Endothelial cell of umbilical vein (primary cell): ENCODE measurements at regions not wholly inside any gene's neighbourhood (a gene's known extent, or its start where the extent isn't known, plus 50 kb on each side); places are given as distances from the start of the nearest gene placed in this dataset.

Source experiments
- BruUV-seq: library from RNA; stranded (reverse); fragments of 400-500 nt; replicated peaks from 2 replicates; lab custom pipeline; 2021; lab: Mats Ljungman, UMichigan
- CTCF ChIA-PET: fragments of 300-600, 350-600 bp; sonication (Branson Sonifier 250); formaldehyde crosslinking; loops from one replicate; lab custom pipeline; 2021; ENCODE audit warnings: antibody characterized with exemption, inconsistent platforms; lab: Charles Lee
- POLR2A ChIA-PET: fragments of 300-600, 350-600 bp; sonication (Branson Sonifier 250); formaldehyde crosslinking; loops from one replicate; lab custom pipeline; 2021; ENCODE audit warnings: antibody characterized with exemption, inconsistent platforms; lab: Charles Lee
- DNase-seq: peaks from one replicate; pipeline ENCODE4 v3.0.0-alpha.2; 2011; ENCODE audit warnings: low read depth, low spot score
- FAIRE-seq: peaks from 2 replicates; lab custom pipeline; 2011; peaks lifted over from hg19 to GRCh38; lab: Jason Lieb, UNC
- H2AFZ ChIP-seq: 2 replicates; pipeline ENCODE4 v1.6.0; 2012; ENCODE audit warnings: low read depth, low read length, control low read depth, inconsistent platforms
- H3K27ac ChIP-seq: 2 replicates; pipeline ENCODE4 v1.5.1; 2011; ENCODE audit warnings: low read depth, mild to moderate bottlenecking, control low read depth, low read length, moderate library complexity; ENCODE audit not compliant: insufficient read depth
- H3K27me3 ChIP-seq, 2 experiments: 2 replicates each; pipeline versions ENCODE4 v1.6.0 to v1.6.1; 2011; ENCODE audit warnings: low read length in 2 of 2, mixed read lengths in 1 of 2; ENCODE audit not compliant: control insufficient read depth in 2 of 2, insufficient read depth in 2 of 2
- H3K36me3 ChIP-seq, 2 experiments: 2 replicates in 1 of 2; 3 replicates in 1 of 2; pipeline ENCODE4 v1.5.1; 2011; ENCODE audit warnings: low read length in 2 of 2, mild to moderate bottlenecking in 1 of 2, moderate library complexity in 1 of 2; ENCODE audit not compliant: control insufficient read depth in 2 of 2, insufficient read depth in 2 of 2; ENCODE audit errors: extremely low read depth in 1 of 2
- H3K4me1 ChIP-seq: 3 replicates; pipeline ENCODE4 v1.5.1; 2011; ENCODE audit warnings: mild to moderate bottlenecking, low read length; ENCODE audit not compliant: control insufficient read depth, insufficient read depth; ENCODE audit errors: extremely low read depth
- H3K4me2 ChIP-seq: 2 replicates; pipeline ENCODE4 v1.6.1; 2011; ENCODE audit warnings: low read length, control low read depth, mixed read lengths; ENCODE audit not compliant: insufficient read depth
- H3K4me3 ChIP-seq, 3 experiments: fragments of 200-600 bp in 1 of 3; sonication (generic), shearing (Covaris generic) in 1 of 3; replicated peaks in 1 of 3; 2 replicates each; pipeline ENCODE4 v1.5.1; 2011 to 2016; ENCODE audit warnings: control low read depth in 3 of 3, low read length in 3 of 3, mild to moderate bottlenecking in 2 of 3, inconsistent platforms in 1 of 3, low read depth in 1 of 3, moderate library complexity in 1 of 3; ENCODE audit not compliant: insufficient read depth in 1 of 3
- H3K79me2 ChIP-seq: 2 replicates; pipeline ENCODE4 v1.6.0; 2012; ENCODE audit warnings: low read length, inconsistent platforms; ENCODE audit not compliant: control insufficient read depth, insufficient read depth
- H3K9ac ChIP-seq: replicated peaks from 2 replicates; pipeline ENCODE3; 2011; ENCODE audit warnings: low read length, control low read depth; ENCODE audit not compliant: insufficient read depth; ENCODE audit errors: extremely low read depth
- H3K9me1 ChIP-seq: replicated peaks from 3 replicates; pipeline ENCODE4 v1.6.0; 2011; ENCODE audit warnings: mild to moderate bottlenecking, low read length; ENCODE audit not compliant: control insufficient read depth, insufficient read depth; ENCODE audit errors: extremely low read depth
- H3K9me3 ChIP-seq: replicated peaks from 2 replicates; pipeline ENCODE4 v1.5.1; 2012; ENCODE audit warnings: low read length, inconsistent platforms; ENCODE audit not compliant: control insufficient read depth, insufficient read depth
- H4K20me1 ChIP-seq: replicated peaks from 2 replicates; pipeline ENCODE3; 2011; ENCODE audit warnings: mild to moderate bottlenecking, low read length; ENCODE audit not compliant: control insufficient read depth, insufficient read depth; ENCODE audit errors: extremely low read depth
- EZH2 ChIP-seq: IDR thresholded peaks from 2 replicates; pipeline ENCODE4 v1.6.1; 2012; ENCODE audit warnings: borderline replicate concordance, low read depth, mild to moderate bottlenecking, moderate library complexity, low read length, inconsistent platforms; ENCODE audit not compliant: severe bottlenecking
- FOS ChIP-seq: IDR thresholded peaks from 2 replicates; pipeline ENCODE4 v1.6.1; 2011; ENCODE audit warnings: mild to moderate bottlenecking, low read length, moderate library complexity, borderline replicate concordance; ENCODE audit not compliant: insufficient read depth
- GATA2 ChIP-seq: IDR thresholded peaks from 2 replicates; pipeline ENCODE4 v1.7.0; 2011; ENCODE audit warnings: low read depth, mild to moderate bottlenecking, moderate library complexity, mixed read lengths, low read length; ENCODE audit not compliant: insufficient read length, insufficient read depth
- JUN ChIP-seq: IDR thresholded peaks from 2 replicates; pipeline ENCODE4 v1.6.1; 2011; ENCODE audit warnings: borderline replicate concordance, low read depth; ENCODE audit not compliant: insufficient read length, insufficient read depth
- MYC ChIP-seq: IDR thresholded peaks from one replicate; pipeline ENCODE4 v1.6.1; 2011; ENCODE audit warnings: mild to moderate bottlenecking, low read depth, low read length
- POLR2A ChIP-seq: IDR thresholded peaks from 2 replicates; pipeline ENCODE4 v1.6.1; 2012; ENCODE audit warnings: low read depth, mild to moderate bottlenecking, control low read depth, low read length
- POLR2AphosphoS5 ChIP-seq: IDR thresholded peaks from 2 replicates; pipeline ENCODE4 v1.6.1; 2012; ENCODE audit warnings: low read depth, mild to moderate bottlenecking, control low read depth, low read length, moderate library complexity; ENCODE audit not compliant: insufficient read depth
- dilution Hi-C: fragments of 300-500 bp; cut with MboI; formaldehyde crosslinking; loops from one replicate; pipeline ENCODE4 v1.15.0; 2019; ENCODE audit warnings: low sequenced_read_pairs; ENCODE audit not compliant: extremely low pct_ligation_motif_present
- intact Hi-C: fragments of 100-400 bp; cut with micrococcal nuclease; formaldehyde crosslinking; loops from one replicate; pipeline ENCODE4 v1.10.0; 2022
- TF ChIP-seq, protein P1 (sequence below): IDR thresholded peaks from 2 replicates; pipeline ENCODE4 v1.6.1; 2011; ENCODE audit not compliant: insufficient read depth, insufficient read length
- TF ChIP-seq, protein P2 (sequence below), 2 donors: IDR thresholded peaks; 1 replicate in 1 of 2; 2 replicates in 1 of 2; pipeline ENCODE4 v1.5.1; 2011; ENCODE audit warnings: low read length in 2 of 2, mild to moderate bottlenecking in 2 of 2, moderate library complexity in 2 of 2, control low read depth in 1 of 2, inconsistent platforms in 1 of 2, low read depth in 1 of 2; ENCODE audit not compliant: insufficient read depth in 1 of 2; ENCODE audit errors: extremely low read depth in 1 of 2

DNA sequence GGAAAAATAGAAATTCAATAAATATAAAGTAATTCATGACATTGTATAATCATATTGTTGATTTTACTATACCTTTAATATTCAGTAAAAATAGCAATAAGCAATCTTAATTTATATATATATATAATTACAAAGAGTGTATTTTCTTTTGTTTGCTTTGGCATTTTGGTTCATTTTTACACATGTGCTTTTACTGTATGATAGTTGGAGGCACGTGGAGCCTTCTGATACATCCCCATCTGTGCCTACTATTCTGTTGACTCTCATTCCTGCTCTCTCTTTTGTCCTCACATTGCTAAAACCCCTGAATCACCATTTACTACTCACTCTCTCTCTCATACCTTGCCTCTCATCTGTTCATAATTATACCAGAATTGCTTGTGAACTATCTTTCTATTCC, 106.4 kb upstream of the NDST4 start:
- no peaks in the 10 kb centered on the region for H4K20me1 ChIP-seq
- no peak overlapping the region for H3K4me2 ChIP-seq
- no peak overlapping the region for H2AFZ ChIP-seq
- peaks cover 1% of the 10 kb centered on the region for H3K9me3 ChIP-seq
- CTCF ChIA-PET = no interaction called here
- no peak for FAIRE-seq
- H3K27ac ChIP-seq = no peak overlapping the region
- dilution Hi-C loops (no loop called here), intact Hi-C loops (no loop called here)
- no peaks in the 10 kb centered on the region for H3K4me1 ChIP-seq
- POLR2A ChIA-PET = no interaction called here
- H3K27me3 ChIP-seq = no peaks in the 10 kb centered on the region
- H3K79me2 ChIP-seq = no peaks in the 10 kb centered on the region
- TF ChIP-seq JUN = no peak
- TF ChIP-seq FOS = no peak
- TF ChIP-seq POLR2AphosphoS5 = no peak
- no peak for TF ChIP-seq GATA2
- TF ChIP-seq EZH2 = no peak
- TF ChIP-seq, protein P1, sequence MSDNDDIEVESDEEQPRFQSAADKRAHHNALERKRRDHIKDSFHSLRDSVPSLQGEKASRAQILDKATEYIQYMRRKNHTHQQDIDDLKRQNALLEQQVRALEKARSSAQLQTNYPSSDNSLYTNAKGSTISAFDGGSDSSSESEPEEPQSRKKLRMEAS = no peak
- no peak for TF ChIP-seq POLR2A
- TF ChIP-seq MYC = no peak
- TF ChIP-seq, protein P2, sequence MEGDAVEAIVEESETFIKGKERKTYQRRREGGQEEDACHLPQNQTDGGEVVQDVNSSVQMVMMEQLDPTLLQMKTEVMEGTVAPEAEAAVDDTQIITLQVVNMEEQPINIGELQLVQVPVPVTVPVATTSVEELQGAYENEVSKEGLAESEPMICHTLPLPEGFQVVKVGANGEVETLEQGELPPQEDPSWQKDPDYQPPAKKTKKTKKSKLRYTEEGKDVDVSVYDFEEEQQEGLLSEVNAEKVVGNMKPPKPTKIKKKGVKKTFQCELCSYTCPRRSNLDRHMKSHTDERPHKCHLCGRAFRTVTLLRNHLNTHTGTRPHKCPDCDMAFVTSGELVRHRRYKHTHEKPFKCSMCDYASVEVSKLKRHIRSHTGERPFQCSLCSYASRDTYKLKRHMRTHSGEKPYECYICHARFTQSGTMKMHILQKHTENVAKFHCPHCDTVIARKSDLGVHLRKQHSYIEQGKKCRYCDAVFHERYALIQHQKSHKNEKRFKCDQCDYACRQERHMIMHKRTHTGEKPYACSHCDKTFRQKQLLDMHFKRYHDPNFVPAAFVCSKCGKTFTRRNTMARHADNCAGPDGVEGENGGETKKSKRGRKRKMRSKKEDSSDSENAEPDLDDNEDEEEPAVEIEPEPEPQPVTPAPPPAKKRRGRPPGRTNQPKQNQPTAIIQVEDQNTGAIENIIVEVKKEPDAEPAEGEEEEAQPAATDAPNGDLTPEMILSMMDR (IDR thresholded peaks at IDR 0.05; ENCODE audit: extremely low read depth in 1 of 2, insufficient read depth in 1 of 2, low read depth in 1 of 2, low read length in 2 of 2) = no peak
- DNase-seq = no peak
- no TSS peak for BruUV-seq
- H3K9ac ChIP-seq = no peak overlapping the region
- H3K4me3 ChIP-seq = no peak overlapping the region
- H3K36me3 ChIP-seq = no peaks in the 10 kb centered on the region
- H3K9me1 ChIP-seq = no peaks in the 10 kb centered on the region
